ENCODE measurements at regions not wholly inside any gene's neighbourhood (a gene's known extent, or its start where the extent isn't known, plus 50 kb on each side); places are given as distances from the start of the nearest gene placed in this dataset.

DNA sequence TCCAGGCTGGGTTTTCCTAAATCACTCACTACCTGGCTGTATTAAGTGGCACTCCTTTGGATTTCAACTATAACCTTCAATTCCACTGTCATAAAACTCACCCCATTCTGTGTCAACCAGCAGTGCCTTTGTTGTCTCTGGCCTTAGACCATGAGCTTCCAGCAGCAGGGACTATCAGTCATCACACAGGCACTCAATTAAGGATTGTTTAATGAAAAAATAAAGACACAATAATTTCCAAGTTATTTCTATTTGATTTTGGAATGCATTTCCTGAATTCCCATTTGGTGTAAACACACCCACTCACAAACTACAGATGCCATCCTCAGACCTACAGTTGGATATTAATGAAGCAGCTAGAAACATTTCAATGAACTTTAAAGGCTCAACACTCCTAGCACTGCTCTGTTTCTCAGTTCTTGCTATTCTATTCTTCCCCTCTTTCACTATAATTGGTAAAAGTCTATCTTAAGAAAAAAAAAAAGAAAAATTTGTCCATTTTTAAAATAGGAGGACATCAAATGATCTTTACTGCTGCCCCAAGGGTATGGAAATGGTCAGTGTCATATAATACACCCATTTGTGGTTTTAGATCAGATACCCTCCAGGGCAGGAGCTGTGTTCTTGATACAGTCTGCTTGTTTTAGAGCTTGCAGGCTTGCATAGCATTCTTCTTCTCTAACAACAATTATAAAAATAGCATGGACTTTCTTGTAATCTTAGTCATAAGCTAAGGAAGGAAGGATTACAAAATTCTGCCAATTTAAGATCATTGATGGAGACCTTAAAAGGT lies 156.4 kb downstream of the PTGER3 start (continued):
- no peak for TF ChIP-seq MTA2 (IDR thresholded peaks at IDR 0.05; ENCODE audit: low read depth)

DNA sequence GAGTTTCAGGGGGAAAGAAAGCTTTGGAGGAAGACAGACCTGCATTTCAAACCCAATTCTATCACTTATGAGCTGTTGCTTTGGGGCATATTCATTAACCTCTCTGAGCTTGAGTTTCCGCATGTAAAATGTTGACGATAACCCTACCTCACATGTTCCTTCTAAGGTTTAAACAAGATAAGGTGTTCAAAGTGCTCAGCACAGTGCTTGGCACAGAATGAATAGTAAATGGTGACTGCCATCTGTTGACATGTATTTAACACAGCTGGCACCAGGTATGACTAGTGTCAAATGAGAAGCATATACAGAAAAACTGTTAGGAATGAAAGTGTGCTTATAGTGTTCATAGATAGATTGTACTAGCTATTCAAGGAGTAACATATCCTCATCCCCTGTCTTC lies 155.5 kb downstream of the PTGER3 start:
- ATAC-seq (no peak), DNase-seq (ENCODE audit: extremely low read depth in 1 of 4, low spot score in 3 of 4) (no peak), FAIRE-seq (no peak)
- Histone ChIP-seq H4K20me1 (replicated peaks; ENCODE audit: control insufficient read depth, insufficient read depth, low read length) (no peaks in the 10 kb centered on the region), H3K36me3 (ENCODE audit: control insufficient read depth, insufficient read depth, low read length) (no peaks in the 10 kb centered on the region), H3K27ac (ENCODE audit: extremely low read depth, low read depth, low read length) (no peak overlapping the region), H3K79me2 (ENCODE audit: control insufficient read depth, insufficient read depth, low read length) (no peaks in the 10 kb centered on the region), H3K9me3 (replicated peaks; ENCODE audit: control insufficient read depth, insufficient read depth, low read depth, low read length) (no peaks in the 10 kb centered on the region), H3K9ac (ENCODE audit: insufficient read depth in 1 of 2, low read depth in 2 of 2, low read length in 2 of 2) (no peak overlapping the region), H3K4me3 (no peak overlapping the region), H3K9me1 (ENCODE audit: control insufficient read depth, insufficient read depth, low read length) (no peaks in the 10 kb centered on the region), H3K27me3 (ENCODE audit: control insufficient read depth in 2 of 2, insufficient read depth in 2 of 2, low read length in 2 of 2) (no peaks in the 10 kb centered on the region), H2AFZ (ENCODE audit: low read depth, low read length) (no peak overlapping the region), H3K4me1 (replicated peaks in 1 of 2; ENCODE audit: control insufficient read depth in 2 of 2, insufficient read depth in 2 of 2, low read length in 2 of 2) (peaks cover 0 to 28% of the 10 kb centered on the region in 2 experiments; a peak in 3 of 5 replicates), H3K4me2 (ENCODE audit: insufficient read depth, low read length) (no peak overlapping the region)
- 77% methylated on average over 2 of the region's 2 CpGs for WGBS (ENCODE audit: insufficient coverage, low coverage, missing lambda C conversion rate)
- CTCF ChIA-PET (ENCODE audit: low intra/inter-chr PET ratio) = no interaction called here
- no peak for TF ChIP-seq NFIC (IDR thresholded peaks at IDR 0.05)
- TF ChIP-seq LEF1 (IDR thresholded peaks at IDR 0.05) = no peak
- TF ChIP-seq BRCA1 (IDR thresholded peaks at IDR 0.05) = no peak
- no peak for TF ChIP-seq BRCA1 (CRISPR knock-in tag; IDR thresholded peaks at IDR 0.05)
- no peak for TF ChIP-seq L3MBTL2 (IDR thresholded peaks at IDR 0.05)
- no peak for TF ChIP-seq EZH2 (IDR thresholded peaks at IDR 0.05; ENCODE audit: borderline replicate concordance, low read depth, low read length)
- TF ChIP-seq SMAD4 (CRISPR knock-in tag; conservative IDR thresholded peaks at IDR 0.05) = no peak
- TF ChIP-seq PHF21A (IDR thresholded peaks at IDR 0.05; ENCODE audit: borderline replicate concordance, low read depth) = no peak
- no peak for TF ChIP-seq ZNF785 (CRISPR knock-in tag; IDR thresholded peaks at IDR 0.05)
- no peak for TF ChIP-seq RBM15 (IDR thresholded peaks at IDR 0.05; ENCODE audit: insufficient read depth, low read length)
- TF ChIP-seq NR1H2 (CRISPR knock-in tag; IDR thresholded peaks at IDR 0.05) = no peak
- TF ChIP-seq SIX5 (IDR thresholded peaks at IDR 0.05; ENCODE audit: borderline replicate concordance in 1 of 2, insufficient read depth in 1 of 2, low read depth in 1 of 2, low read length in 2 of 2) = no peak
- TF ChIP-seq, protein P1, sequence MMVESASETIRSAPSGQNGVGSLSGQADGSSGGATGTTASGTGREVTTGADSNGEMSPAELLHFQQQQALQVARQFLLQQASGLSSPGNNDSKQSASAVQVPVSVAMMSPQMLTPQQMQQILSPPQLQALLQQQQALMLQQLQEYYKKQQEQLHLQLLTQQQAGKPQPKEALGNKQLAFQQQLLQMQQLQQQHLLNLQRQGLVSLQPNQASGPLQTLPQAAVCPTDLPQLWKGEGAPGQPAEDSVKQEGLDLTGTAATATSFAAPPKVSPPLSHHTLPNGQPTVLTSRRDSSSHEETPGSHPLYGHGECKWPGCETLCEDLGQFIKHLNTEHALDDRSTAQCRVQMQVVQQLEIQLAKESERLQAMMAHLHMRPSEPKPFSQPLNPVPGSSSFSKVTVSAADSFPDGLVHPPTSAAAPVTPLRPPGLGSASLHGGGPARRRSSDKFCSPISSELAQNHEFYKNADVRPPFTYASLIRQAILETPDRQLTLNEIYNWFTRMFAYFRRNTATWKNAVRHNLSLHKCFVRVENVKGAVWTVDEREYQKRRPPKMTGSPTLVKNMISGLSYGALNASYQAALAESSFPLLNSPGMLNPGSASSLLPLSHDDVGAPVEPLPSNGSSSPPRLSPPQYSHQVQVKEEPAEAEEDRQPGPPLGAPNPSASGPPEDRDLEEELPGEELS (CRISPR knock-in tag; IDR thresholded peaks at IDR 0.05; ENCODE audit: borderline replicate concordance) = no peak
- TF ChIP-seq ZNF436 (CRISPR knock-in tag; IDR thresholded peaks at IDR 0.05) = no peak
- no peak for TF ChIP-seq ZNF586 (CRISPR knock-in tag; conservative IDR thresholded peaks at IDR 0.05)
- no peak for TF ChIP-seq SP1 (CRISPR knock-in tag; IDR thresholded peaks at IDR 0.05)
- intact Hi-C loops (cut with micrococcal nuclease) = loop anchor here (5.0 kb wide), 1 partner anchor 205 kb away; no protein-coding TSS in a partner anchor
- POLR2A ChIA-PET = interaction anchor here (0.8 to 1.2 kb wide), 3 partner anchors 11 to 17 kb away, joined by 3 read pairs; no protein-coding TSS in a partner anchor
- no TSS peak for BruUV-seq (replicated peaks)
- in situ Hi-C loops (cut with MboI) = no loop called here

Data from K562 (cell line).